ENCODE measurements at regions not wholly inside any gene's neighbourhood (a gene's known extent, or its start where the extent isn't known, plus 50 kb on each side); places are given as distances from the start of the nearest gene placed in this dataset.

DNA sequence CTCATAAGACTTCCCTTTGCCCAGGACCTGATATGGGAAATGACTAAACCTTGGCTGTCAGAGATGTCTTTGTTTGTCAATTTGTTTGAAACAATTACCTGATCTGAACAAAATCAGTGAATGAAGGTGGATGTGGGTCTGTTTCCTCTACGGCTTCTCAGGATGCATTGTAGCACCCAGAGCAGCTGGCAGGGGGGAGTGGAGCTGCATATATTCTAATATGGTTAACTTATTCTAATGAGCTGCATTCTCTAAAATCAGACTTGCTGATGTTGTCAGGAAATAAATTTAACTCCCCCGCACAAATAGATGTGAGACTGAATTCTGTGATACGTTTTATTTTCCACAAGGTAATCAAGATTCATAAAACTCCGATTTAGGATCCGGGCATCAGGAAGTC lies 665.4 kb downstream of the MAT2B start:
- H3K27ac ChIP-seq = no peak overlapping the region
- no peaks in the 10 kb centered on the region for H3K9me3 ChIP-seq
- H3K36me3 ChIP-seq = no peaks in the 10 kb centered on the region
- H3K4me2 ChIP-seq = no peak overlapping the region
- no peaks in the 10 kb centered on the region for H3K27me3 ChIP-seq
- no peaks in the 10 kb centered on the region for H4K20me1 ChIP-seq
- peaks cover 12% of the 10 kb centered on the region for H3K4me1 ChIP-seq
- TF ChIP-seq Cebpa-rat (IDR thresholded peaks at IDR 0.05) = no peak
- no peak overlapping the region for H3K9ac ChIP-seq
- no peak overlapping the region for H3K4me3 ChIP-seq

DNA sequence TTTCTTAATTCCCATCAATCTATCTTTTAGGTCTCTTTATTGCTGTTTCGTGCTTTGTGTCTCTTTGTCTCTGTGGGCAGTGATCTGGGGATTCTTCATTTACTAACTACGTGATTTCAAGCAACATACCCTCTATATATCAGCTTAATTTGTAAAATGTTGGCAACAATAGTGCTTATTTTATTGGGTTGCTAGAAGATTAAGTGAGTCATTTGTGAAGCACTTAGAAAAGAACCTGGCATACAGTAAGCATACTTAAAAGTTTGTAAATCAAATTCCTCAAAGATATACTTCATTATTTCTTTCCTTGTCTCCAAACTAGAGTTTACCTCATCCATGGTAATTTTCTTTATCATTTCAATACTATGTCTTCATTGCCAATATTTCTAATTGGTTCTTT lies 669.7 kb downstream of the MAT2B start:
- H3K36me3 ChIP-seq = no peaks in the 10 kb centered on the region
- no peak for TF ChIP-seq Cebpa-rat (IDR thresholded peaks at IDR 0.05)
- H3K4me2 ChIP-seq = no peak overlapping the region
- no peaks in the 10 kb centered on the region for H4K20me1 ChIP-seq
- no peaks in the 10 kb centered on the region for H3K9me3 ChIP-seq
- H3K4me1 ChIP-seq = no peaks in the 10 kb centered on the region
- no peak overlapping the region for H3K27ac ChIP-seq
- H3K27me3 ChIP-seq = no peaks in the 10 kb centered on the region
- H3K4me3 ChIP-seq = no peak overlapping the region
- H3K9ac ChIP-seq = no peak overlapping the region

DNA sequence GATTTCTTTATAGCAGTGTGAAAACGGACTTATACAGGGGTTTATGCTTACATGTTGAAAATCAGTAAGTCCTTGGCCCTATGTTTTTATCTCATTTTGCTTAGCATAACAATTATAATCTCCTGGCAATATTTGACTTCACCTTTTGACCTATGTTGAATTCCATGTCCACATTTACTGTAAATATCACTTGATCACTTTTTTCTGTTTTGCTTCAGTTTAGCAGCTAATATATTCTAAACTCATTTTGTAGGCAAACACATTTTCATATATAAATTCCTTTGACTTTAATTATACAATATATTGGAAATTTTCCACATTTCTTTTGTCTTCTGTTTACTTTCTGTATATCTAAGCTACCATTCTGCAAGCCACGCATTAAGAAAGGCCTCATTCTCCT lies 674.0 kb downstream of the MAT2B start:
- no peak overlapping the region for H3K27ac ChIP-seq
- H3K4me1 ChIP-seq = no peaks in the 10 kb centered on the region
- no peak for TF ChIP-seq Cebpa-rat (IDR thresholded peaks at IDR 0.05)
- H3K4me3 ChIP-seq = no peak overlapping the region
- no peak overlapping the region for H3K9ac ChIP-seq
- no peaks in the 10 kb centered on the region for H4K20me1 ChIP-seq
- H3K4me2 ChIP-seq = no peak overlapping the region
- H3K27me3 ChIP-seq = no peaks in the 10 kb centered on the region
- H3K9me3 ChIP-seq = no peaks in the 10 kb centered on the region
- no peaks in the 10 kb centered on the region for H3K36me3 ChIP-seq

DNA sequence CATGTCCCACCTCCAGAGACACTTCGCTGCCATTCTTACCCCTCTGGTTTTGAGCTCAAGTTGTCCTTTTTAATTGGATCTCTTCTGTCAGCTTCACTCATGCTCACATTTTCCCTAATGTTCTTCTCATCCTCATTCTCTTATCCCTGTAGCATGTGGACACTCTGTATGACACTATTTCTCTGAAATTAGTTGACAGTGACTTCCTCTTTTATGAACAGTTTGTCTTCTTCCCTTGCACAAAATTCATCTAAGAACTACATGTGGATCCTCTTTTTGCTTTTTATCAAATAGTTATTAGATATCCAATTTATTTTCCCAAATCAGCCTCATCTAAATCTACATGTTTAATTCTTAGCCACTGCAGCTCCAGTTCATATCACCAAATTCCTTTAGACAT lies 676.2 kb downstream of the MAT2B start:
- TF ChIP-seq Cebpa-rat (IDR thresholded peaks at IDR 0.05) = no peak
- Histone ChIP-seq H3K4me1 (no peaks in the 10 kb centered on the region), H4K20me1 (no peaks in the 10 kb centered on the region), H3K9me3 (no peaks in the 10 kb centered on the region), H3K4me2 (no peak overlapping the region), H3K9ac (no peak overlapping the region), H3K27me3 (no peaks in the 10 kb centered on the region), H3K27ac (no peak overlapping the region), H3K36me3 (no peaks in the 10 kb centered on the region), H3K4me3 (no peak overlapping the region)

DNA sequence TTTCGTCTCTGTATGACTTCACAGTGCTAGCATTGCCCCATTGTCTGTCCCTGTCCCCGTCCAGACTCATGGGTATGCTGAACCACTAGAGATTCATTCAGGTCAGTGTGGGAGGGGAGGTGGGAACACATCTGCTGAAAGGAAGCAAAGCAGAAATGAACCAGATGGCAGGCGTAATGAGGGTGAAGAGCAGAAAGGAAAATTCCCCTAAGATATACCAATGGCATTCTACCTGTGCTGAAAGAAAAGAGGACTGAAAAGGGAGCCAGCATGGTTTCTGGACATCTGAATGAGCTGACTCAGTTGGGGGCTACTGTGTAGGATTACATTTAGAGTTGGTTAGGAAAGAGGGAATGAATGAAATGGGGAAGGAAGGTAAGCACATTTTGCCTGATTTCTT lies 678.7 kb downstream of the MAT2B start:
- Histone ChIP-seq H4K20me1 (no peaks in the 10 kb centered on the region), H3K27ac (no peak overlapping the region), H3K4me1 (no peaks in the 10 kb centered on the region), H3K9me3 (no peaks in the 10 kb centered on the region), H3K9ac (no peak overlapping the region), H3K4me2 (no peak overlapping the region), H3K27me3 (no peaks in the 10 kb centered on the region), H3K36me3 (no peaks in the 10 kb centered on the region), H3K4me3 (no peak overlapping the region)
- no peak for TF ChIP-seq Cebpa-rat (IDR thresholded peaks at IDR 0.05)

DNA sequence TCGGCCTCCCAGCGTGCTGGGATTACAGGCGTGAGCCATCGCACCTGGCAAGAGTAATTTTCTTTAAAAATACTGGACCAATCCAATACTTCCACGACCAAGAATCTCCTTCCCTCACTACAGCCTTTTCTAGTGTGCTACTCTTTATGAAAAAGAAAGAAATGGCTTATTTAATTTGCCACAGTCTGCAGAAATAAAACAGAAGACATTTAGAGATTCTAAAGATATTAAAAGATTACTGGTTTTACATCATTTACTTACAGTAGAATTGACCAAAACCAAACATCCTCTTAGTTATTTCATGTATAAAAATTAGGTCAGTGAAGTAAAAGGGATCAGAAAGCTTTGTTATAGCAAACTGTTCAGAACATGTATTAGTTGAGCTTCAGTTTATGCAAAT lies 679.6 kb downstream of the MAT2B start:
- Histone ChIP-seq H3K4me3 (no peak overlapping the region), H3K27ac (no peak overlapping the region), H4K20me1 (no peaks in the 10 kb centered on the region), H3K9me3 (no peaks in the 10 kb centered on the region), H3K9ac (no peak overlapping the region), H3K36me3 (no peaks in the 10 kb centered on the region), H3K27me3 (no peaks in the 10 kb centered on the region), H3K4me1 (no peaks in the 10 kb centered on the region), H3K4me2 (no peak overlapping the region)
- no peak for TF ChIP-seq Cebpa-rat (IDR thresholded peaks at IDR 0.05)

DNA sequence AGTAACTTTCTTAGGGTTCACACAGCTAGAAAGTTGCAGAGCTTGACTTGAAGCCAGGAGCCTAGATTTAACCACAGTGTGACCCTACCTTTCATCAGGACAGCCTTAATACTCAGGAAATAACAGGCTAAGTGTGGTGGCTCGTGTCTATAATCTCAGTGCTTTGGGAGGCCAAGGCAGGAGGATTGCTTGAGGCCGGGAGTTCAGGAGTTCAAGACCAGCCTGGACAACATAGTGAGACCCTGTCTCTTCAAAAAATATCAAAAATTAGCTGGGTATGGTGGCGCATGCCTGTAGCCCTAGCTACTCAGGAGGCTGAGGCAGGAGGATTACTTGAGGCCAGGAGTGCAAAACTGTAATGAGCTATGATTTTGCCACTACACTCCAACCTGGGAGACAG lies 681.1 kb downstream of the MAT2B start:
- no peaks in the 10 kb centered on the region for H3K4me1 ChIP-seq
- H3K27me3 ChIP-seq = no peaks in the 10 kb centered on the region
- H3K9me3 ChIP-seq = no peaks in the 10 kb centered on the region
- no peak overlapping the region for H3K9ac ChIP-seq
- H3K36me3 ChIP-seq = no peaks in the 10 kb centered on the region
- H3K4me3 ChIP-seq = no peak overlapping the region
- H3K4me2 ChIP-seq = no peak overlapping the region
- TF ChIP-seq Cebpa-rat (IDR thresholded peaks at IDR 0.05) = no peak
- no peak overlapping the region for H3K27ac ChIP-seq
- no peaks in the 10 kb centered on the region for H4K20me1 ChIP-seq

DNA sequence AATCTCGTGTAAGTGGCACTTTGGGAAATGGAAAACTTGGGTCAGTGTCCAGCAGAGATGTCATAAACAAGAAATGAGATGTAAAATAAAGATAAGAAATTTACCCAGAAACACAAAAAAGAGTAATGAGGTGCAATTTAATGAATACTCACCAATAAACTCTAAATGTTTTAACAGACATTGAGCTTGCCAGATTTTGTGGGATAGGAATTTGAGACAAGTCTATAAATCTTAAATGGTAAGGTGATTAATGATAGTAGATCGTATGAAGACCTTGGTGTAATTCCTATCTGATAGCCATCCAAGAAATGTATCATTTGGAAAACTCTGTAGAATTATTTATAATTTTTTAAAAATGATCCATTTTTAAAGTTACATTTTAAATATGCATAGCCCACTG lies 682.4 kb downstream of the MAT2B start:
- no peak for TF ChIP-seq Cebpa-rat (IDR thresholded peaks at IDR 0.05)
- no peaks in the 10 kb centered on the region for H3K36me3 ChIP-seq
- H3K27me3 ChIP-seq = no peaks in the 10 kb centered on the region
- H3K9me3 ChIP-seq = no peaks in the 10 kb centered on the region
- no peak overlapping the region for H3K9ac ChIP-seq
- no peak overlapping the region for H3K27ac ChIP-seq
- H3K4me2 ChIP-seq = no peak overlapping the region
- no peaks in the 10 kb centered on the region for H3K4me1 ChIP-seq
- H4K20me1 ChIP-seq = no peaks in the 10 kb centered on the region
- no peak overlapping the region for H3K4me3 ChIP-seq

DNA sequence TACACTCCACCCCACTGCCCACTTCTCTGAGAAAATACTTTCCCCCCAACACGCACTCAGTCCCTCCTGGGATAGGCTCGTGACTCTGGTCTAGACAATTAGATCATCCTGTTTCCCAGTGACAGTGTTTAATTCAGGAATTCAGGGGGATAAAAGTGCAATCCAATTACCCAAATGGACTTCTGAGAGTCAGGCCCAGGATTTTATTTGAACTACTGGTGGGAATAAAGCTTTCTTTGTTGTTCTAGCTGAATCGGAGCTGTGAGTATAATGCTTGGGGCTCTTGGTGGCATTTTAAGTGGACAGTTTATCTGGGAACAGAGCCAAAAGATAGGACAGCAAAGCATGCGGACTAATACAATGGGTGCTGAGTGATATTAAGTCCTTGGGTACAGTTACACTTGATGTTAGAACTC lies 683.3 kb downstream of the MAT2B start:
- Histone ChIP-seq H3K4me1 (no peaks in the 10 kb centered on the region), H3K27me3 (no peaks in the 10 kb centered on the region), H3K9ac (no peak overlapping the region), H3K4me2 (no peak overlapping the region), H3K36me3 (no peaks in the 10 kb centered on the region), H4K20me1 (no peaks in the 10 kb centered on the region), H3K4me3 (no peak overlapping the region), H3K27ac (no peak overlapping the region), H3K9me3 (no peaks in the 10 kb centered on the region)
- TF ChIP-seq Cebpa-rat (IDR thresholded peaks at IDR 0.05) = no peak

DNA sequence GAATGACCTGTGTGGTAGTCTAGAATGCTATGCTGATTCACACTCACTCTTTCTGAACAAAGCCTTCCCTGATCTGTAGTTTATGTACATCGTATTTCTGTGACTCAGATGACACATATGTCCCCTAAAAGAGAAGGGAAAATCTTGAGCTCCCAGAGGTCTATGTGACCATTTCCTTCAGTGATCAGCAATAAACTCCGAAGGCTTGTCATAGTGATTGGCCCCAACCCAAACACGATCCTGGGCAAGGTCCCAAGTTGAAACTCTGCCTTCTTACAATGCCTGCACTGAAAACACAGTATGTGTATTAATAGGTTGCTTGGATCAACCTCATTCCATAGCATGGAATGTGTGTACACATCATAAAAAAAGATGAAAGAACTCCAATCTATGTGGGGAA lies 685.8 kb downstream of the MAT2B start:
- no peak for TF ChIP-seq Cebpa-rat (IDR thresholded peaks at IDR 0.05)
- Histone ChIP-seq H3K27ac (no peak overlapping the region), H3K4me2 (no peak overlapping the region), H3K27me3 (no peaks in the 10 kb centered on the region), H3K4me3 (no peak overlapping the region), H4K20me1 (no peaks in the 10 kb centered on the region), H3K36me3 (no peaks in the 10 kb centered on the region), H3K9me3 (no peaks in the 10 kb centered on the region), H3K4me1 (no peaks in the 10 kb centered on the region), H3K9ac (no peak overlapping the region)

DNA sequence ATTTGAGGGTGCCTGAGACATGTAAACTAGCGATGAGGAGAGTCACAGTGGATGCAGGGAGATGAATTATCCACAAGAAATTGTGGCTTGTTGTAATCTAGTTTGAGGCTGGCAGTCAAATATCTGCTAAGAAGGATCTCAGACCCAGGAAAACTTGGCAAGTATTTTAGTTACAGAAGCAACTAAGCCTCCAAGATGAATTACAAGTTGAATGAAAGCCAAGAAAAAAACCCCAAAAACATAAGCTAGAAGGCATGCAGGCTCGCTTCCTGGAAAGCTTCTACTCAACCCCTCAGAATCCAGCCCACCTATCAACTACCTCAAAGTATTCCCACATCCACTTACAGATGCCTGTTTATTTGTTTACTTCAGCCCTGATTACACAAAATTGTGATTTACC lies 696.9 kb downstream of the MAT2B start:
- H3K36me3 ChIP-seq = no peaks in the 10 kb centered on the region
- peaks cover 9% of the 10 kb centered on the region for H3K9me3 ChIP-seq
- no peak overlapping the region for H3K9ac ChIP-seq
- no peak overlapping the region for H3K4me3 ChIP-seq
- no peaks in the 10 kb centered on the region for H3K27me3 ChIP-seq
- no peak for TF ChIP-seq Cebpa-rat (IDR thresholded peaks at IDR 0.05)
- H3K4me1 ChIP-seq = no peaks in the 10 kb centered on the region
- H3K27ac ChIP-seq = no peak overlapping the region
- no peak overlapping the region for H3K4me2 ChIP-seq
- no peaks in the 10 kb centered on the region for H4K20me1 ChIP-seq
